Testis (tissue), 2 donors: ENCODE measurements at regions not wholly inside any gene's neighbourhood (a gene's known extent, or its start where the extent isn't known, plus 50 kb on each side); places are given as distances from the start of the nearest gene placed in this dataset.

Source experiments
- CTCF ChIP-seq, 3 experiments: fragments of 450-650 bp in 2 of 3; fragments of 200-600 bp in 1 of 3; sonication (generic) in 1 of 3; IDR thresholded peaks; one replicate each; pipeline ENCODE4 v1.5.1; 2016 to 2019; ENCODE audit warnings: antibody characterized with exemption in 3 of 3, mild to moderate bottlenecking in 2 of 3, moderate library complexity in 1 of 3
- POLR2A ChIP-seq: fragments of 450-650 bp; IDR thresholded peaks from one replicate; pipeline ENCODE4 v1.6.1; 2017; ENCODE audit warnings: antibody characterized with exemption, mild to moderate bottlenecking, moderate library complexity

- TF ChIP-seq CTCF (IDR thresholded peaks at IDR 0.05), result no peak
- no peak for TF ChIP-seq POLR2A
Observed at GRCh38 chr10:63832686-63833085, 311.5 kb downstream of the REEP3 start.
